Progenitor cell of endocrine pancreas (in vitro differentiated cells): ENCODE measurements at regions not wholly inside any gene's neighbourhood (a gene's known extent, or its start where the extent isn't known, plus 50 kb on each side); places are given as distances from the start of the nearest gene placed in this dataset.
"Not testable (repeated sequence)": the region's sequence is repeated elsewhere in the genome, so short reads cannot be mapped to it uniquely, and the experiment has no call there.

Source experiments
- DNase-seq: peaks from one replicate; pipeline ENCODE4 v3.0.0; 2021; ENCODE audit warnings: low spot score; ENCODE audit not compliant: unreplicated experiment
- H3K27ac Mint-ChIP-seq: 2 replicates; pipeline ENCODE4 v1.8.0; 2021; ENCODE audit warnings: mild to moderate bottlenecking, moderate library complexity, mixed read lengths
- H3K27me3 Mint-ChIP-seq: 2 replicates; pipeline ENCODE4 v1.8.0; 2021; ENCODE audit warnings: mixed read lengths
- H3K36me3 Mint-ChIP-seq: 2 replicates; pipeline ENCODE4 v1.8.0; 2022; ENCODE audit warnings: mixed read lengths; ENCODE audit not compliant: insufficient read depth
- H3K4me1 Mint-ChIP-seq: 2 replicates; pipeline ENCODE4 v1.8.0; 2021; ENCODE audit warnings: low read depth, mixed read lengths
- H3K4me3 Mint-ChIP-seq: 2 replicates; pipeline ENCODE4 v1.8.0; 2021; ENCODE audit warnings: low read depth, mild to moderate bottlenecking, moderate library complexity, mixed read lengths
- H3K9me3 Mint-ChIP-seq: 2 replicates; pipeline ENCODE4 v1.8.0; 2021; ENCODE audit warnings: low read depth, mixed read lengths
- CTCF ChIP-seq: fragments of 200-600 bp; sonication (generic); IDR thresholded peaks from one replicate; pipeline ENCODE4 v1.5.0; 2021; ENCODE audit warnings: antibody characterized with exemption, mild to moderate bottlenecking; ENCODE audit not compliant: unreplicated experiment

DNA sequence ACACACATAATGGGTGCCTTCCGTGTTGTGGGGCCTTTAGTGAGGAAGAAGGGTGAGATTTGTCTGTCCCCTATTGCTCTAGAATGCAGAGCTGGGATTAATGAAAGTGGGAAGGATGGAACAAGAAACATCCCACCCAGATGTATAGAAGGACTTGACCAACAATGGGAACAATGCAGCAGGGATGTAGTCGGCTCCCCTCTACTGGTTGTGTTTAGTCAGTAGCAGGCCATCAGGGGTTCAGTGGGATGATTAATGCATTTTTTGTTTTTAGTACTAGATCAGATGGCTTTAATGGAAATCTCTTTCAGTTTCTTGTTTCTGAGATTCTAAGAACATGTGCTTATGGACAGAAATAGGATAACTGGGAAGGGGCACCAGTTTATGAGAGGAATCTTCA is 156.0 kb upstream of the ROPN1 start:
- H3K27ac Mint-ChIP-seq = no peak overlapping the region
- DNase-seq = no peak
- peaks cover 11% of the 10 kb centered on the region for H3K4me1 Mint-ChIP-seq
- no peaks in the 10 kb centered on the region for H3K27me3 Mint-ChIP-seq
- no peak overlapping the region for H3K4me3 Mint-ChIP-seq
- no peaks in the 10 kb centered on the region for H3K9me3 Mint-ChIP-seq
- H3K36me3 Mint-ChIP-seq = no peaks in the 10 kb centered on the region
- no peak for TF ChIP-seq CTCF

DNA sequence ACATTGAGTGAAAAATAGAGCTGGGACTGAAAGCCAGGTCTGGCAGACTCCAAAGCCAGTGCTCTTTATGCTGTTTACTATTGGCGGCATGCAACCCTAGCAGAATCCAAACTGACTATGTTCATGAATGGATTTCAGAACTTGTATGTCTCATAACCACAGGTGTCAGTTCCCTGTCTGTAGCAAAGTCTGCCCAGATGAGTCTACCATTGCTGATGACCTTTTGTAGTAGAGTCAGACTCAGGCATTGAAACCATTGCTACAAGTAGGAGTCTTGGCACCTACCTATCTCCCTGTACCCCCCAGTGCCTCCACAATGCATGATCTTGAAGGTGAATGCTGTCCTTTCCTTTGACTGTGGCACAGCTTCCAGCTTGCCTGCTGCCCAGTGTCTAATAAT is 157.2 kb upstream of the ROPN1 start:
- Mint-ChIP-seq H3K4me3 (no peak overlapping the region), H3K9me3 (no peaks in the 10 kb centered on the region), H3K36me3 (no peaks in the 10 kb centered on the region), H3K27ac (no peak overlapping the region), H3K4me1 (peaks cover 11% of the 10 kb centered on the region), H3K27me3 (no peaks in the 10 kb centered on the region)
- no peak for TF ChIP-seq CTCF
- DNase-seq = no peak

GRCh38 chr3:124149771-124150170 is 157.8 kb upstream of the ROPN1 start:
- DNase-seq = no peak
- no peak for TF ChIP-seq CTCF
- Mint-ChIP-seq H3K36me3 (no peaks in the 10 kb centered on the region), H3K27ac (no peak overlapping the region), H3K9me3 (no peaks in the 10 kb centered on the region), H3K4me1 (peaks cover 11% of the 10 kb centered on the region), H3K4me3 (no peak overlapping the region), H3K27me3 (no peaks in the 10 kb centered on the region)

GRCh38 chr3:124152891-124153290 is 161.0 kb upstream of the ROPN1 start:
- H3K36me3 Mint-ChIP-seq, H3K9me3 Mint-ChIP-seq, H3K27me3 Mint-ChIP-seq, H3K27ac Mint-ChIP-seq, DNase-seq, H3K4me3 Mint-ChIP-seq: not testable (repeated sequence)
- H3K4me1 Mint-ChIP-seq = peaks cover 11% of the 10 kb centered on the region

- no peak overlapping the region for H3K27ac Mint-ChIP-seq
- DNase-seq = no peak
- no peaks in the 10 kb centered on the region for H3K9me3 Mint-ChIP-seq
- no peaks in the 10 kb centered on the region for H3K4me1 Mint-ChIP-seq
- no peak for TF ChIP-seq CTCF
- H3K4me3 Mint-ChIP-seq = no peak overlapping the region
- no peaks in the 10 kb centered on the region for H3K27me3 Mint-ChIP-seq
- peaks cover 3% of the 10 kb centered on the region for H3K36me3 Mint-ChIP-seq
These were observed 165.2 kb upstream of the ROPN1 start for GRCh38 chr3:124156866-124157712.

GRCh38 chr3:124157748-124158147 is 165.8 kb upstream of the ROPN1 start:
- Mint-ChIP-seq H3K36me3 (peaks cover 3% of the 10 kb centered on the region), H3K4me1 (no peaks in the 10 kb centered on the region), H3K4me3 (no peak overlapping the region), H3K27me3 (no peaks in the 10 kb centered on the region), H3K9me3 (no peaks in the 10 kb centered on the region), H3K27ac (no peak overlapping the region)
- TF ChIP-seq CTCF = no peak
- DNase-seq = no peak
